GM12878 (cell line): ENCODE measurements at regions not wholly inside any gene's neighbourhood (a gene's known extent, or its start where the extent isn't known, plus 50 kb on each side); places are given as distances from the start of the nearest gene placed in this dataset.

Experiments used
- ATAC-seq: fragments of 200-7000 bp; cut with Tn5 transposase; 3 replicates; pipeline ENCODE4 v1.9.1; 2020; ENCODE audit warnings: mild to moderate bottlenecking, moderate library complexity
- BruUV-seq: library from RNA; stranded (reverse); fragments of 400-500 nt; replicated peaks from 2 replicates; lab custom pipeline; 2021; lab: Mats Ljungman, UMichigan
- CTCF ChIA-PET: fragments of 300-600 bp; sonication (Branson Sonifier 250); formaldehyde crosslinking; extraction: SDS; loops from one replicate; lab custom pipeline; 2021; ENCODE audit warnings: inconsistent platforms; lab: Yijun Ruan, JAX
- POLR2A ChIA-PET: fragments of 350-600 bp; formaldehyde crosslinking; extraction: SDS; loops from one replicate; lab custom pipeline; 2021; ENCODE audit warnings: inconsistent platforms; lab: Charles Lee
- RAD21 ChIA-PET: fragments of 300-600 bp; sonication (Branson Sonifier 250); formaldehyde crosslinking; loops from one replicate; lab custom pipeline; 2023; ENCODE audit warnings: antibody characterized with exemption; ENCODE audit not compliant: unreplicated experiment; lab: Charles Lee
- SMC1A ChIA-PET: fragments of 300-600 bp; sonication (Branson Sonifier 250); formaldehyde crosslinking; loops from one replicate; lab custom pipeline; 2023; ENCODE audit not compliant: unreplicated experiment, uncharacterized antibody; lab: Charles Lee
- DNase-seq: peaks from one replicate; pipeline ENCODE4 v3.0.0-alpha.2; 2011; ENCODE audit warnings: low read depth, low spot score
- FAIRE-seq: peaks from 3 replicates; lab custom pipeline; 2011; peaks lifted over from hg19 to GRCh38; lab: Jason Lieb, UNC
- H2AFZ ChIP-seq: 2 replicates; pipeline ENCODE4 v1.6.0; 2011; ENCODE audit warnings: low read depth, low read length, control low read depth; ENCODE audit not compliant: control insufficient read depth
- H3K27ac ChIP-seq: 2 replicates; pipeline ENCODE4 v1.5.1; 2011; ENCODE audit warnings: control low read depth; ENCODE audit not compliant: control insufficient read depth, insufficient read depth
- H3K27me3 ChIP-seq, 2 experiments: replicated peaks in 1 of 2; 2 replicates each; pipeline versions ENCODE4 v1.6.0 to v1.6.1; 2011; ENCODE audit warnings: low read length in 1 of 2; ENCODE audit not compliant: control insufficient read depth in 2 of 2, insufficient read depth in 2 of 2
- H3K36me3 ChIP-seq, 2 experiments: 2 replicates each; pipeline ENCODE4 v1.5.1; 2011; ENCODE audit warnings: low read length in 1 of 2; ENCODE audit not compliant: control insufficient read depth in 2 of 2, insufficient read depth in 2 of 2
- H3K4me1 ChIP-seq: 2 replicates; pipeline ENCODE4 v1.6.1; 2011; ENCODE audit warnings: mild to moderate bottlenecking, low read length, moderate library complexity, mixed read lengths; ENCODE audit not compliant: control insufficient read depth, insufficient read depth
- H3K4me2 ChIP-seq: 2 replicates; pipeline ENCODE4 v1.6.0; 2011; ENCODE audit warnings: control low read depth; ENCODE audit not compliant: control insufficient read depth, insufficient read depth
- H3K4me3 ChIP-seq: fragments of 200-600 bp; sonication (generic); 2 replicates; pipeline ENCODE4 v1.5.1; 2016
- H3K79me2 ChIP-seq: 2 replicates; pipeline ENCODE4 v1.6.0; 2011; ENCODE audit warnings: low read length; ENCODE audit not compliant: control insufficient read depth, insufficient read depth
- H3K9ac ChIP-seq: 2 replicates; pipeline ENCODE4 v1.8.0; 2011; ENCODE audit warnings: low read length, control low read depth, mixed read lengths; ENCODE audit not compliant: control insufficient read depth, insufficient read depth
- H3K9me3 ChIP-seq: replicated peaks from 3 replicates; pipeline ENCODE4 v1.5.1; 2011; ENCODE audit warnings: mild to moderate bottlenecking, low read length; ENCODE audit not compliant: control insufficient read depth, insufficient read depth
- H4K20me1 ChIP-seq: 2 replicates; pipeline ENCODE4 v1.6.0; 2011; ENCODE audit not compliant: control insufficient read depth, insufficient read depth
- E2F4 ChIP-seq: IDR thresholded peaks from 2 replicates; pipeline ENCODE4 v1.6.1; 2012; ENCODE audit warnings: low read depth, low read length, improper control_type of control experiment
- EZH2 ChIP-seq: IDR thresholded peaks from 2 replicates; pipeline ENCODE4 v1.6.1; 2012; ENCODE audit warnings: low read depth, mild to moderate bottlenecking, control low read depth, inconsistent platforms, low read length, borderline replicate concordance; ENCODE audit not compliant: control insufficient read depth
- HDAC6 ChIP-seq: fragments of 200-600 bp; sonication (generic); IDR thresholded peaks from one replicate; pipeline ENCODE4 v1.8.0; 2017; ENCODE audit warnings: antibody characterized with exemption; ENCODE audit not compliant: unreplicated experiment
- KLF5 ChIP-seq: fragments of 450-650 bp; IDR thresholded peaks from 2 replicates; pipeline ENCODE4 v1.6.1; 2014; ENCODE audit warnings: mild to moderate bottlenecking; ENCODE audit not compliant: partially characterized antibody
- NFYB ChIP-seq: IDR thresholded peaks from 2 replicates; pipeline ENCODE4 v1.6.1; 2011; ENCODE audit warnings: low read depth, mild to moderate bottlenecking, low read length, improper control_type of control experiment, moderate library complexity; ENCODE audit not compliant: insufficient read depth
- NKRF ChIP-seq: fragments of 450-650 bp; conservative IDR thresholded peaks from 2 replicates; pipeline ENCODE4 v1.6.1; 2017; ENCODE audit warnings: mild to moderate bottlenecking, moderate library complexity
- NR2F1 ChIP-seq: fragments of 450-650 bp; conservative IDR thresholded peaks from 2 replicates; pipeline ENCODE4 v1.6.1; 2017; ENCODE audit warnings: mild to moderate bottlenecking
- PAX8 ChIP-seq: fragments of 450-650 bp; IDR thresholded peaks from 2 replicates; pipeline ENCODE4 v1.6.1; 2017; ENCODE audit warnings: mild to moderate bottlenecking, moderate library complexity
- PML ChIP-seq: IDR thresholded peaks from 2 replicates; pipeline ENCODE4 v1.6.1; 2012; ENCODE audit warnings: low read length, inconsistent platforms
- RFX5 ChIP-seq: IDR thresholded peaks from 2 replicates; pipeline ENCODE4 v1.6.1; 2011; ENCODE audit warnings: low read depth, low read length, improper control_type of control experiment
- SMAD1 ChIP-seq: fragments of 450-650 bp; IDR thresholded peaks from 2 replicates; pipeline ENCODE4 v1.6.1; 2018; ENCODE audit warnings: mild to moderate bottlenecking, low read depth; ENCODE audit not compliant: partially characterized antibody
- SREBF2 ChIP-seq: IDR thresholded peaks from 2 replicates; pipeline ENCODE4 v1.6.1; 2012; ENCODE audit warnings: mild to moderate bottlenecking, low read length
- SUPT20H ChIP-seq: IDR thresholded peaks from 2 replicates; pipeline ENCODE4 v1.6.1; 2011; ENCODE audit warnings: low read depth, mild to moderate bottlenecking, low read length, moderate library complexity, borderline replicate concordance; ENCODE audit not compliant: control insufficient read depth
- ZNF207 ChIP-seq: fragments of 450-650 bp; IDR thresholded peaks from 2 replicates; pipeline ENCODE4 v1.6.1; 2014; ENCODE audit warnings: antibody characterized with exemption, mild to moderate bottlenecking, borderline replicate concordance
- WGBS: methylation state at CpG from one replicate; pipeline ENCODE4 v1.1.6; 2016; ENCODE audit warnings: low lambda C conversion rate; ENCODE audit not compliant: insufficient replicate concordance, insufficient coverage; ENCODE audit errors: missing lambda C conversion rate; 5-methylcytosine and 5-hydroxymethylcytosine counted together
- in situ Hi-C: fragments of 300-500 bp; cut with MboI; formaldehyde crosslinking; loops from 9 replicates; pipeline ENCODE4 v1.14.3; 2018; ENCODE audit warnings: mixed read lengths
- intact Hi-C: fragments of 100-400 bp; cut with micrococcal nuclease; formaldehyde crosslinking; loops from one replicate; pipeline ENCODE4 v1.14.2; 2022; ENCODE audit not compliant: unreplicated experiment
- TF ChIP-seq, protein P1 (sequence below): IDR thresholded peaks from 2 replicates; pipeline ENCODE4 v1.6.1; 2012; ENCODE audit warnings: mild to moderate bottlenecking, low read depth, low read length
- TF ChIP-seq, protein P2 (sequence below): fragments of 450-650 bp; IDR thresholded peaks from 2 replicates; pipeline ENCODE4 v1.6.1; 2014; ENCODE audit warnings: mild to moderate bottlenecking

- CTCF ChIA-PET: no interaction called here
- no peak for DNase-seq
- intact Hi-C loops: no loop called here
- Histone ChIP-seq H3K4me3 (no peak overlapping the region), H3K27me3 (no peaks in the 10 kb centered on the region; a peak in 2 of 4 replicates), H3K79me2 (no peaks in the 10 kb centered on the region), H3K9ac (no peak overlapping the region), H3K27ac (no peak overlapping the region), H3K4me2 (no peak overlapping the region), H4K20me1 (no peaks in the 10 kb centered on the region), H3K4me1 (no peaks in the 10 kb centered on the region), H3K9me3 (no peaks in the 10 kb centered on the region), H3K36me3 (no peaks in the 10 kb centered on the region), H2AFZ (no peak overlapping the region)
- no peak for FAIRE-seq
- SMC1A ChIA-PET: no interaction called here
- TF ChIP-seq NFYB (no peak), RFX5 (no peak), PML (no peak), SMAD1 (no peak), HDAC6 (no peak), NR2F1 (no peak), ZNF207 (no peak), NKRF (no peak), SUPT20H (no peak), E2F4 (no peak), SREBF2 (no peak), PAX8 (no peak), KLF5 (no peak), EZH2 (no peak)
- TF ChIP-seq, protein P1, sequence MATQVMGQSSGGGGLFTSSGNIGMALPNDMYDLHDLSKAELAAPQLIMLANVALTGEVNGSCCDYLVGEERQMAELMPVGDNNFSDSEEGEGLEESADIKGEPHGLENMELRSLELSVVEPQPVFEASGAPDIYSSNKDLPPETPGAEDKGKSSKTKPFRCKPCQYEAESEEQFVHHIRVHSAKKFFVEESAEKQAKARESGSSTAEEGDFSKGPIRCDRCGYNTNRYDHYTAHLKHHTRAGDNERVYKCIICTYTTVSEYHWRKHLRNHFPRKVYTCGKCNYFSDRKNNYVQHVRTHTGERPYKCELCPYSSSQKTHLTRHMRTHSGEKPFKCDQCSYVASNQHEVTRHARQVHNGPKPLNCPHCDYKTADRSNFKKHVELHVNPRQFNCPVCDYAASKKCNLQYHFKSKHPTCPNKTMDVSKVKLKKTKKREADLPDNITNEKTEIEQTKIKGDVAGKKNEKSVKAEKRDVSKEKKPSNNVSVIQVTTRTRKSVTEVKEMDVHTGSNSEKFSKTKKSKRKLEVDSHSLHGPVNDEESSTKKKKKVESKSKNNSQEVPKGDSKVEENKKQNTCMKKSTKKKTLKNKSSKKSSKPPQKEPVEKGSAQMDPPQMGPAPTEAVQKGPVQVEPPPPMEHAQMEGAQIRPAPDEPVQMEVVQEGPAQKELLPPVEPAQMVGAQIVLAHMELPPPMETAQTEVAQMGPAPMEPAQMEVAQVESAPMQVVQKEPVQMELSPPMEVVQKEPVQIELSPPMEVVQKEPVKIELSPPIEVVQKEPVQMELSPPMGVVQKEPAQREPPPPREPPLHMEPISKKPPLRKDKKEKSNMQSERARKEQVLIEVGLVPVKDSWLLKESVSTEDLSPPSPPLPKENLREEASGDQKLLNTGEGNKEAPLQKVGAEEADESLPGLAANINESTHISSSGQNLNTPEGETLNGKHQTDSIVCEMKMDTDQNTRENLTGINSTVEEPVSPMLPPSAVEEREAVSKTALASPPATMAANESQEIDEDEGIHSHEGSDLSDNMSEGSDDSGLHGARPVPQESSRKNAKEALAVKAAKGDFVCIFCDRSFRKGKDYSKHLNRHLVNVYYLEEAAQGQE: no peak
- TF ChIP-seq, protein P2, sequence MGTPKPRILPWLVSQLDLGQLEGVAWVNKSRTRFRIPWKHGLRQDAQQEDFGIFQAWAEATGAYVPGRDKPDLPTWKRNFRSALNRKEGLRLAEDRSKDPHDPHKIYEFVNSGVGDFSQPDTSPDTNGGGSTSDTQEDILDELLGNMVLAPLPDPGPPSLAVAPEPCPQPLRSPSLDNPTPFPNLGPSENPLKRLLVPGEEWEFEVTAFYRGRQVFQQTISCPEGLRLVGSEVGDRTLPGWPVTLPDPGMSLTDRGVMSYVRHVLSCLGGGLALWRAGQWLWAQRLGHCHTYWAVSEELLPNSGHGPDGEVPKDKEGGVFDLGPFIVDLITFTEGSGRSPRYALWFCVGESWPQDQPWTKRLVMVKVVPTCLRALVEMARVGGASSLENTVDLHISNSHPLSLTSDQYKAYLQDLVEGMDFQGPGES: no peak
- RAD21 ChIA-PET: no interaction called here
- no peak for ATAC-seq
- POLR2A ChIA-PET: no interaction called here
- 32% methylated on average over 6 of the region's 6 CpGs for WGBS
- no TSS peak for BruUV-seq
- in situ Hi-C loops: no loop called here
Observed at GRCh38 chr16:51041546-51041945, 109.5 kb downstream of the SALL1 start.
